ENCODE measurements at regions not wholly inside any gene's neighbourhood (a gene's known extent, or its start where the extent isn't known, plus 50 kb on each side); places are given as distances from the start of the nearest gene placed in this dataset.

DNA sequence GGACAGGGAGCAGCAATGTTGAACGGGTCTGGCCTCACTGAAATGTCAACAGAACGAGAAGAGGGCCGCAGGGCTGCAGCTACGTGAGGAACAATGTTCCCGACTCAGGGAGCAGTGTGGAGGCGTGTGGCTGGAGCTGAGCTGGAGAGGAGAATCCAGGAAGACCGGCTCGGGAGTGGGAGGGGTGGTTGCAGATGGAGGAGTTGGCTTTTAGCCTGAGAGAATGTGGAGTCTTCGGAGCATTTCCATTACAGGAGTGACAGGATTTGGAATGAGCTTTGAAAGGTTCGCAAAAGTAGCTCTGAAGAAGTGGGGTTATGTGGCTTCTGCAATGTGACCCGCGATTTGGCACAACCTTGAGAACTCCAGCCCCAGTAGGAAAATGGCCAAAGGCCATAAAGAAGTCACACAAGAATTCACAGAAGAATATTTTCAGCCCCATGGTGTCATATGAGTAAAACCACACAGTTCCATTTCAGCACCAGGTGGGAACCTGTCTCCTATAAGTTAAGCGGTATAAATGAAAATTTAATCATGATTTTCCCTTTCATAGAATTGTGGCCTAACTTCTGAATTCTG, 78.8 kb upstream of the NSMCE3 start:
- DNase-seq (ENCODE audit: low read depth): no peak
- no peak for TF ChIP-seq CTCF (IDR thresholded peaks at IDR 0.05; ENCODE audit: control insufficient read depth, insufficient read depth, low read depth, low read length, missing control alignments)
- no peak overlapping the region for H3K4me3 ChIP-seq (ENCODE audit: control insufficient read depth, low read depth, low read length)

GRCh38 chr15:29346998-29347397, 77.4 kb upstream of the NSMCE3 start:
- TF ChIP-seq CTCF (IDR thresholded peaks at IDR 0.05; ENCODE audit: control insufficient read depth, insufficient read depth, low read depth, low read length, missing control alignments): no peak
- no peak for DNase-seq (ENCODE audit: low read depth)
- no peak overlapping the region for H3K4me3 ChIP-seq (ENCODE audit: control insufficient read depth, low read depth, low read length)

- H3K4me3 ChIP-seq (ENCODE audit: control insufficient read depth, low read depth, low read length): no peak overlapping the region
- no peak for DNase-seq (ENCODE audit: low read depth)
- no peak for TF ChIP-seq CTCF (IDR thresholded peaks at IDR 0.05; ENCODE audit: control insufficient read depth, insufficient read depth, low read depth, low read length, missing control alignments)
Measured at GRCh38 chr15:29345549-29346525, 76.2 kb upstream of the NSMCE3 start.

DNA sequence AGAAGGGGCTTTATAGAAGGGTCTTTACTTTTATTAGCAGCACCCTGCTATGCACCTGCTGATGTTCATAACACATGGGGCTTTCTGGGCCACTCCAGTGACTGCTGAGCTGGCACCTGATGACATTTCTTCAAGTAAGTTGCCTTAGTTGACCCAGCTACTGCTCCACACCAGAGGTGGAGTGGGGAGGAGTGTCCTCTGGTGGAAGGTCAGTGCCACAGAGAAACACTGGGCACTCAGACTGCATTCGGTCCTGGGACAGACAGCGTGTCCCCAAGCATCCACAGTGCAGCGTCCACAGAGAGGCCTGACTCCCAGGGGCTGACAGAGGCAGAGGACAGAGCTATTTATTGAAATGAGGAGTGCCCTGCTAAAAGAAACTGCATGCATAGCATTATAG, 74.9 kb upstream of the NSMCE3 start:
- DNase-seq (ENCODE audit: low read depth): no peak
- H3K4me3 ChIP-seq (ENCODE audit: control insufficient read depth, low read depth, low read length): no peak overlapping the region
- TF ChIP-seq CTCF (IDR thresholded peaks at IDR 0.05; ENCODE audit: control insufficient read depth, insufficient read depth, low read depth, low read length, missing control alignments): no peak

DNA sequence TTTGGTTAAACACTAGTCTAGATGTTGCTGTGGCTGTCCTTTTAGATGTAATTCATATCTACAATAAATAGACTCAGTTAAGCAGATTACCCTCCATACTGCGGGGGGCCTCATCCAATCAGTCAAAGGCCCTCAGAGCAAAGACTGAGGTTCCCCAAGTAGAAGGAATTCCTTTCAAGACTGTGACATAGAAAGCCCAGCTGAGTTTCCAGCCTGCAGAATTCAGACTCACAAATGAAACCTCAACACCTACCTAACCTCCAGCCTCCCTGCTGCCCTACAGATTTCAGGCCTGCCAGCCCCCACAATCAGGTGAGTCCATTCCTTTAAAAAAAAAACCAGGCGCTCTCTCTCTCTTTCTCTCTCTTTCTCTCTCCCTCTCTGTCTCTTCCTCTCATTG, 73.6 kb upstream of the NSMCE3 start:
- TF ChIP-seq CTCF (IDR thresholded peaks at IDR 0.05; ENCODE audit: control insufficient read depth, insufficient read depth, low read depth, low read length, missing control alignments): no peak
- DNase-seq (ENCODE audit: low read depth): no peak

DNA sequence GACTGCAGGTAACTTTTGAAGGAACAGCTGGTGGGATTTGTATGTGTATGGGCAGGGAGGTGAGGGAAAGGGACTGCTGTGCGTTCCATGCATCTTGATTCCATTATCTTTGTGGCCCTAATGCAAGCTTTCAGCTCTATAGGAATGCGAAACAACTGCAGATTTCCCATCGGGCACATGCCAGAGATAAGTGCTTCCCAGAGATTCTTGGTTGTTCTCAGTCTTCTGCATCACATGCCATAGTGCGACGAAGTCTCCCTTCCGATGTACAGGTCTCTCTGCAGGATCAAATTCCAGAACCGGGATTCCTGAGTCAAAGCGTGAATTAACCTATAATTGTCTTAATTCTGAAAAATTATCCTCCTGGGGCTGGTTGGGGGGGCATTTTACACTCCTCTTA, 72.6 kb upstream of the NSMCE3 start:
- no peak for TF ChIP-seq CTCF (IDR thresholded peaks at IDR 0.05; ENCODE audit: control insufficient read depth, insufficient read depth, low read depth, low read length, missing control alignments)
- no peak overlapping the region for H3K4me3 ChIP-seq (ENCODE audit: control insufficient read depth, low read depth, low read length)
- DNase-seq (ENCODE audit: low read depth): no peak

More for the DNA sequence above, 73.6 kb upstream of the NSMCE3 start:
- no peak overlapping the region for H3K4me3 ChIP-seq (ENCODE audit: control insufficient read depth, low read depth, low read length)
